ENCODE measurements at regions not wholly inside any gene's neighbourhood (a gene's known extent, or its start where the extent isn't known, plus 50 kb on each side); places are given as distances from the start of the nearest gene placed in this dataset.
"Not testable (repeated sequence)": the region's sequence is repeated elsewhere in the genome, so short reads cannot be mapped to it uniquely, and the experiment has no call there.

GRCh38 chr11:10990637-10991193 lies 132.9 kb upstream of the ZBED5 start:
- no peak overlapping the region for H3K4me3 Mint-ChIP-seq
- no peak for DNase-seq
- H3K9me3 Mint-ChIP-seq, result no peaks in the 10 kb centered on the region
- ATAC-seq, result no peak
- H3K36me3 Mint-ChIP-seq (ENCODE audit: insufficient read depth), result no peaks in the 10 kb centered on the region
- peaks cover 2% of the 10 kb centered on the region for H3K27me3 Mint-ChIP-seq (ENCODE audit: low read depth)
- H3K4me1 Mint-ChIP-seq (ENCODE audit: low read depth), result no peaks in the 10 kb centered on the region

GRCh38 chr11:10990160-10990559 lies 132.3 kb upstream of the ZBED5 start:
- no peaks in the 10 kb centered on the region for H3K9me3 Mint-ChIP-seq
- ATAC-seq (no peak), DNase-seq (no peak)
- no peaks in the 10 kb centered on the region for H3K36me3 Mint-ChIP-seq (ENCODE audit: insufficient read depth)
- H3K4me3 Mint-ChIP-seq, result no peak overlapping the region
- no peaks in the 10 kb centered on the region for H3K4me1 Mint-ChIP-seq (ENCODE audit: low read depth)
- peaks cover 2% of the 10 kb centered on the region for H3K27me3 Mint-ChIP-seq (ENCODE audit: low read depth)

GRCh38 chr11:10986006-10986405 lies 128.2 kb upstream of the ZBED5 start:
- H3K4me3 Mint-ChIP-seq, result no peak overlapping the region
- DNase-seq, result no peak

GRCh38 chr11:10984742-10985141 lies 126.9 kb upstream of the ZBED5 start:
- peaks cover 8% of the 10 kb centered on the region for H3K27me3 Mint-ChIP-seq (ENCODE audit: low read depth)

More at GRCh38 chr11:10986006-10986405, 128.2 kb upstream of the ZBED5 start:
- Mint-ChIP-seq H3K36me3 (ENCODE audit: insufficient read depth) (no peaks in the 10 kb centered on the region), H3K4me1 (ENCODE audit: low read depth) (no peaks in the 10 kb centered on the region), H3K9me3 (no peaks in the 10 kb centered on the region), H3K27me3 (ENCODE audit: low read depth) (peaks cover 8% of the 10 kb centered on the region)
- no peak for ATAC-seq

GRCh38 chr11:10984250-10984649 lies 126.4 kb upstream of the ZBED5 start:
- peaks cover 8% of the 10 kb centered on the region for H3K27me3 Mint-ChIP-seq (ENCODE audit: low read depth)
- no peaks in the 10 kb centered on the region for H3K4me1 Mint-ChIP-seq (ENCODE audit: low read depth)
- H3K4me3 Mint-ChIP-seq, result no peak overlapping the region
- H3K36me3 Mint-ChIP-seq (ENCODE audit: insufficient read depth), result no peaks in the 10 kb centered on the region
- no peak for DNase-seq
- no peaks in the 10 kb centered on the region for H3K9me3 Mint-ChIP-seq
- ATAC-seq, result no peak

More at GRCh38 chr11:10984742-10985141, 126.9 kb upstream of the ZBED5 start:
- no peak for ATAC-seq
- H3K4me1 Mint-ChIP-seq (ENCODE audit: low read depth), result no peaks in the 10 kb centered on the region
- DNase-seq, result no peak
- H3K4me3 Mint-ChIP-seq, result no peak overlapping the region
- H3K9me3 Mint-ChIP-seq, result no peaks in the 10 kb centered on the region
- H3K36me3 Mint-ChIP-seq (ENCODE audit: insufficient read depth), result no peaks in the 10 kb centered on the region

- Mint-ChIP-seq H3K9me3 (no peaks in the 10 kb centered on the region), H3K27me3 (ENCODE audit: low read depth) (peaks cover 6% of the 10 kb centered on the region), H3K4me1 (ENCODE audit: low read depth) (no peaks in the 10 kb centered on the region), H3K4me3 (no peak overlapping the region), H3K36me3 (ENCODE audit: insufficient read depth) (no peaks in the 10 kb centered on the region)
- no peak for DNase-seq
- no peak for ATAC-seq
These were observed 125.1 kb upstream of the ZBED5 start for GRCh38 chr11:10982704-10983510.

GRCh38 chr11:10979529-10979928 lies 121.7 kb upstream of the ZBED5 start:
- H3K4me3 Mint-ChIP-seq, result no peak overlapping the region
- H3K4me1 Mint-ChIP-seq (ENCODE audit: low read depth), result no peaks in the 10 kb centered on the region
- H3K27me3 Mint-ChIP-seq (ENCODE audit: low read depth), result peaks cover 10% of the 10 kb centered on the region
- DNase-seq, result no peak
- peaks cover 4% of the 10 kb centered on the region for H3K9me3 Mint-ChIP-seq
- H3K36me3 Mint-ChIP-seq (ENCODE audit: insufficient read depth), result peaks cover 2% of the 10 kb centered on the region
- no peak for ATAC-seq

GRCh38 chr11:10978198-10978597 lies 120.3 kb upstream of the ZBED5 start:
- ATAC-seq, result no peak
- Mint-ChIP-seq H3K36me3 (ENCODE audit: insufficient read depth) (peaks cover 2% of the 10 kb centered on the region), H3K27me3 (ENCODE audit: low read depth) (peaks cover 7% of the 10 kb centered on the region), H3K4me1 (ENCODE audit: low read depth) (no peaks in the 10 kb centered on the region), H3K9me3 (peaks cover 4% of the 10 kb centered on the region), H3K4me3 (no peak overlapping the region)
- no peak for DNase-seq

GRCh38 chr11:10975287-10975721 lies 117.5 kb upstream of the ZBED5 start:
- DNase-seq (no peak), ATAC-seq (no peak)
- H3K36me3 Mint-ChIP-seq (ENCODE audit: insufficient read depth), result peaks cover 2% of the 10 kb centered on the region
- peaks cover 4% of the 10 kb centered on the region for H3K9me3 Mint-ChIP-seq
- peaks cover 4% of the 10 kb centered on the region for H3K27me3 Mint-ChIP-seq (ENCODE audit: low read depth)
- no peaks in the 10 kb centered on the region for H3K4me1 Mint-ChIP-seq (ENCODE audit: low read depth)
- no peak overlapping the region for H3K4me3 Mint-ChIP-seq

GRCh38 chr11:10973416-10973815 lies 115.6 kb upstream of the ZBED5 start:
- Mint-ChIP-seq H3K9me3 (peaks cover 4% of the 10 kb centered on the region), H3K27me3 (ENCODE audit: low read depth) (peaks cover 4% of the 10 kb centered on the region), H3K4me3 (no peak overlapping the region), H3K36me3 (ENCODE audit: insufficient read depth) (peaks cover 2% of the 10 kb centered on the region), H3K4me1 (ENCODE audit: low read depth) (no peaks in the 10 kb centered on the region)
- no peak for DNase-seq
- no peak for ATAC-seq

GRCh38 chr11:10970926-10971325 lies 113.1 kb upstream of the ZBED5 start:
- Mint-ChIP-seq H3K9me3 (peaks cover 4% of the 10 kb centered on the region), H3K4me1 (ENCODE audit: low read depth) (no peaks in the 10 kb centered on the region), H3K36me3 (ENCODE audit: insufficient read depth) (peaks cover 2% of the 10 kb centered on the region), H3K27me3 (ENCODE audit: low read depth) (peaks cover 4% of the 10 kb centered on the region), H3K4me3 (no peak overlapping the region)
- DNase-seq, result no peak
- no peak for ATAC-seq

GRCh38 chr11:10969387-10969786 lies 111.5 kb upstream of the ZBED5 start:
- Mint-ChIP-seq H3K4me1 (ENCODE audit: low read depth) (no peaks in the 10 kb centered on the region), H3K4me3 (no peak overlapping the region), H3K9me3 (peaks cover 8% of the 10 kb centered on the region), H3K27me3 (ENCODE audit: low read depth) (no peaks in the 10 kb centered on the region), H3K36me3 (ENCODE audit: insufficient read depth) (peaks cover 3% of the 10 kb centered on the region)
- DNase-seq (no peak), ATAC-seq (no peak)

- H3K4me1 Mint-ChIP-seq (ENCODE audit: low read depth); H3K36me3 Mint-ChIP-seq (ENCODE audit: insufficient read depth); ATAC-seq; H3K4me3 Mint-ChIP-seq; DNase-seq: not testable (repeated sequence)
- H3K9me3 Mint-ChIP-seq, result peaks cover 10% of the 10 kb centered on the region
- H3K27me3 Mint-ChIP-seq (ENCODE audit: low read depth), result peaks cover 29% of the 10 kb centered on the region
These were observed 99.0 kb upstream of the ZBED5 start for GRCh38 chr11:10956884-10957283.

GRCh38 chr11:10955616-10956015 lies 97.8 kb upstream of the ZBED5 start:
- ATAC-seq, result no peak
- no peaks in the 10 kb centered on the region for H3K36me3 Mint-ChIP-seq (ENCODE audit: insufficient read depth)
- H3K9me3 Mint-ChIP-seq, result peaks cover 10% of the 10 kb centered on the region

GRCh38 chr11:10954184-10954583 lies 96.3 kb upstream of the ZBED5 start:
- Mint-ChIP-seq H3K27me3 (ENCODE audit: low read depth) (peaks cover 37% of the 10 kb centered on the region), H3K36me3 (ENCODE audit: insufficient read depth) (no peaks in the 10 kb centered on the region), H3K9me3 (peaks cover 3% of the 10 kb centered on the region), H3K4me3 (no peak overlapping the region), H3K4me1 (ENCODE audit: low read depth) (no peaks in the 10 kb centered on the region)
- ATAC-seq (no peak), DNase-seq (no peak)

More at GRCh38 chr11:10955616-10956015, 97.8 kb upstream of the ZBED5 start:
- no peak for DNase-seq
- H3K27me3 Mint-ChIP-seq (ENCODE audit: low read depth), result peaks cover 30% of the 10 kb centered on the region
- no peak overlapping the region for H3K4me3 Mint-ChIP-seq
- H3K4me1 Mint-ChIP-seq (ENCODE audit: low read depth), result no peaks in the 10 kb centered on the region
